Body of pancreas (tissue), 4 donors: ENCODE measurements at regions not wholly inside any gene's neighbourhood (a gene's known extent, or its start where the extent isn't known, plus 50 kb on each side); places are given as distances from the start of the nearest gene placed in this dataset.

Experiments used
- CTCF ChIP-seq, 7 experiments: fragments of 450-650 bp in 4 of 7; fragments of 200-600 bp in 3 of 7; sonication (generic) in 3 of 7; IDR thresholded peaks; one replicate each; pipeline ENCODE4 v1.5.1; 2016 to 2019; ENCODE audit warnings: antibody characterized with exemption in 7 of 7
- POLR2A ChIP-seq, 3 donors: fragments of 450-650 bp; IDR thresholded peaks; one replicate each; pipeline ENCODE4 v1.6.1; 2016; ENCODE audit warnings: antibody characterized with exemption in 3 of 3, mild to moderate bottlenecking in 2 of 3

GRCh38 chr1:79207331-79207730 is 200.8 kb upstream of the ADGRL4 start:
- TF ChIP-seq CTCF (IDR thresholded peaks at IDR 0.05) (no peak), POLR2A (IDR thresholded peaks at IDR 0.05) (no peak)
